GM12864 (cell line): ENCODE measurements at regions not wholly inside any gene's neighbourhood (a gene's known extent, or its start where the extent isn't known, plus 50 kb on each side); places are given as distances from the start of the nearest gene placed in this dataset.

ENCODE experiments used
- DNase-seq: peaks from one replicate; pipeline ENCODE4 v3.0.0-alpha.2; 2011; ENCODE audit warnings: low read depth
- H3K4me3 ChIP-seq: 2 replicates; pipeline ENCODE4 v1.5.1; 2011; ENCODE audit warnings: mild to moderate bottlenecking, low read depth, low read length, control low read depth
- TF ChIP-seq, protein P1 (sequence below): IDR thresholded peaks from 2 replicates; pipeline ENCODE4 v1.5.1; 2011; ENCODE audit warnings: low read depth, mild to moderate bottlenecking, moderate library complexity, low read length, control low read depth, inconsistent platforms; ENCODE audit errors: missing control alignments

DNA sequence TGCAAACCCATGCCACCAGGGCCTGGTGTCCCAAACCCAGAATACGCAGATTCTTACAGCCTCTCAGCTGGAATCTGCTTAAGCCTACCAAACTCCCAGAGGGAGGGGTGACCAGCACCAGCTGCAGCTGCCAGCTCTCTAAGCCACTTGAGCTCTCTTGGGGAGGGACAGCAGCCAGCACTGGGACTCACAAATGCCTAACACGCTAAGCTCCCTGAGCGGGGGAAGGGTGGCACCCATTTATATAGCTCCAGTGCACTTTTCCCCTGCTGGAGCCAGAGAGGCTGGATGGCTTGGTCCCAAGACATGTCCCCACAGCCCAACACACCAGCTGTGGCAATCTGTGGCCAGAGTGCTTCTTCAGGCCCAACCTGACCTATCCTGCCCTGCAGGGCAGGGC, 326.8 kb upstream of the NRG3 start:
- H3K4me3 ChIP-seq = no peak overlapping the region
- DNase-seq = no peak
- TF ChIP-seq, protein P1, sequence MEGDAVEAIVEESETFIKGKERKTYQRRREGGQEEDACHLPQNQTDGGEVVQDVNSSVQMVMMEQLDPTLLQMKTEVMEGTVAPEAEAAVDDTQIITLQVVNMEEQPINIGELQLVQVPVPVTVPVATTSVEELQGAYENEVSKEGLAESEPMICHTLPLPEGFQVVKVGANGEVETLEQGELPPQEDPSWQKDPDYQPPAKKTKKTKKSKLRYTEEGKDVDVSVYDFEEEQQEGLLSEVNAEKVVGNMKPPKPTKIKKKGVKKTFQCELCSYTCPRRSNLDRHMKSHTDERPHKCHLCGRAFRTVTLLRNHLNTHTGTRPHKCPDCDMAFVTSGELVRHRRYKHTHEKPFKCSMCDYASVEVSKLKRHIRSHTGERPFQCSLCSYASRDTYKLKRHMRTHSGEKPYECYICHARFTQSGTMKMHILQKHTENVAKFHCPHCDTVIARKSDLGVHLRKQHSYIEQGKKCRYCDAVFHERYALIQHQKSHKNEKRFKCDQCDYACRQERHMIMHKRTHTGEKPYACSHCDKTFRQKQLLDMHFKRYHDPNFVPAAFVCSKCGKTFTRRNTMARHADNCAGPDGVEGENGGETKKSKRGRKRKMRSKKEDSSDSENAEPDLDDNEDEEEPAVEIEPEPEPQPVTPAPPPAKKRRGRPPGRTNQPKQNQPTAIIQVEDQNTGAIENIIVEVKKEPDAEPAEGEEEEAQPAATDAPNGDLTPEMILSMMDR = no peak

DNA sequence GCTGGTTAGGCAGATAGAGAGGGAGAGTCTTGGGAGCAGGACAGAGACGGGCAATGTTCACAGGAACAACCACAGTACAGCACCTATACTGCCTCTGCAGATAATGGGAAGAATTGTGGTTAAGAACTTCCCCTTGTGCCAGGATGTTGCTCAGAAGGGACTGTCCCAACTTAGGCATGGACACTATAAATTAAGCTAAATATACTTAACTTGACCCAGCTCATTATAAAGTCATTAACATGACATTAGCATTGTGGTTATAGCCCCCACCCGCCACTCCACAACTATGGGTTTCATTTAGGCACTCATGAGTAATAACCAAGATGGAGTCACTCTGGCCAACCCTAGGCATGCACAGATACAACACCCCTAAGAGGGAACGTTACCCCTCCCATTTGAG, 310.9 kb upstream of the NRG3 start:
- DNase-seq = no peak
- H3K4me3 ChIP-seq = no peak overlapping the region

DNA sequence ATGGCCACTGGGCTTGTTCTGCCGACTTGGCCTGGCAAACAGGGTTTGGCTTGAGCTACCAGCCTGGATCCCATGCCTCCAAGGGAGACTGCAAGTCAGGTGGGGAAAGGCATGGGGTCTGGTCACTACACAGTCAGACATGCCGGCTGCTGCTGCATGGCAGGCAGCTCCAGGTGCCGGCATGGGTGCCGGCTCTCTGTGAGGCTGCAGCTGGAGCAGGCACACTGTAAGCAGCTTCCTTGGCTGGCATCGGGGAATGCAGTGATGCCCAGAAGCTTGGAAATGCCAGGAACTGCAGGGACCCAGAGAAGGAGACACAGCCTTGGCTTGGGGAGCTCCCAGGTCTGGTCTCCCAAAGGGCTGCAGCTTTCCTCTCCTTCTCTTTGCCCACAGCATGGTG, 305.5 kb upstream of the NRG3 start:
- TF ChIP-seq, protein P1 = no peak
- H3K4me3 ChIP-seq = no peak overlapping the region
- no peak for DNase-seq

More for the DNA sequence above, 310.9 kb upstream of the NRG3 start:
- TF ChIP-seq, protein P1 = no peak

DNA sequence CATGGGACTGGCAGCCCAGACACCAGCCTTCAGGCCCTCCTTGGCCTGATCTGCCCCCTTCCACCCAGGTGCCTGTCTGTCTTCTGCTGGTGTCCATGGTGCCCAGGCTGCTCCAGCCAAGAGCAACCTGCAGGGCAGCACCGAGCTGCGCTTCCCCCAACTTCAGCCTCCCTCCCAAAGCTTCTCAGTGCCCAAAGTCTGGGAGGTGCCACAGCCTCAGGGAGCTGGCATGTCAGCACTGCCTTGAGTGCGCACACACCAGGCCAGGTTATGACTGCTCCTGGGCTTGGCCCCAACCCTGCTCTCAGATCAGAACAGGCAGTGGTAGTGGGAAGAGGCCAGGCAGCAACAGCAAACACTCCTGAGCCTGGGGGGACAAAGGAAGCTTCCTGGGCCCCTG, 304.6 kb upstream of the NRG3 start:
- DNase-seq = no peak
- no peak overlapping the region for H3K4me3 ChIP-seq
- TF ChIP-seq, protein P1 = no peak

DNA sequence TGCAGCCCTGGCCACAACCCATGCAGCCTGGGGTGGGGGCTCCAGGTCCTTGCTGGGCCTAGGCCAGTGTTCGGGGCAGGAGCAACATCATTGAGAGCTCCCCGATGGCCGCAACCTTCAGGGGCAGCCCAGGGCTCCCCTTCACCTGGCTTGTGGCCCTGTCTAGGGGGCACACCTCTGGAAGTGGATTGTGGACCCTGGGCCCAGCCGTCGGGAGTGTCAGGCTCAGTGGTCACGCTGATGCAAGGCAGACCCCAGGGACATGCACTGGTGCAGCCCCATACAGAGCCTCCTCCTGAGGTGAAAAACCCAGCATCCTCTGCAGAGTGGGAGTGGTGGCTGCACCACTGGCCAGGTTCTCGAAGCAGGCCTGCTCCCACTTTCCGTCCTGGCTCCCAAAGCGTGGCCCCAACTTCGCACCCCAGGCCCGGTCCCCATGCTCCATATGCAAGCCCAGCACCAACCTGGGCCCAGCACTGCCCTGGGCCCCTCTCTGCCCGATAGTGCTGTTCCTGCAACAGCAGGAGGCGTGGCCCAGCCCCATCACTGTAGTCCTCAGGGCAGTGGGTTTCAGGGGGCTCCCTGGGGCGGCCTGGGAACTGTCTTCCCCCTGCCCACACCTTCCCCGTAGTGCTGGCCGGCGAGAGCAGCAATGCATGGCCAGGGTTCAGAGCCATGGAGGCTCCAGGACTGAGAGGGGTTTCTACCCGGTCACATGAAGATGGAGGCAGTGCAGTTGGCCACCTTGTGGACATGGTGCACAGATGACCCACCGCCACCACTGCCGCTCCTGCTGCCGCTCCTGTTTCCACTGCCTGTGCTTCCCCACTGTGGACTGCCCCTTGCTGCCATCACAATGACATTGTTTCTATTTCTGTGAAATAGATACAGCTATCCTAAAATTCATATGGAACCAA, 303.9 kb upstream of the NRG3 start:
- H3K4me3 ChIP-seq = no peak overlapping the region
- TF ChIP-seq, protein P1 = no peak
- no peak for DNase-seq

DNA sequence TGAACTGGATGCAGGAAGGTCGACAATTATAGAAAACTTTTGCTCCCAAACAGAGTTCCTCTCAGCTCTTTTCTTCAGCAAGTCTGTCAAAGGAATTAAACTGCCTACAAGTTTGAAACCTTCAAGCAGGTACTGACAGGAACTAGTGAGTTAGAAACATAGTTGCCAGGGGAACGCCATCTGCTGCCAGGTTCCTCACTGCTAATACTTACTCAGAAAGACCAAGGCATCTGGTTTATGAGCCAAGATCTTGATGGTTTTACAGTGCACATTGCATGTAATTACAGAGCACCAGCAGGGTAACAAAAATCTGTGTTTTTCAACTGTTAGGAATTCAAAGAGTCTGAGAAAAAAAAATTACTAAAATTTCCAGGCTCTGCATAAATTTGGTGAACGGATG, 300.0 kb upstream of the NRG3 start:
- no peak overlapping the region for H3K4me3 ChIP-seq
- TF ChIP-seq, protein P1 = no peak
- no peak for DNase-seq

DNA sequence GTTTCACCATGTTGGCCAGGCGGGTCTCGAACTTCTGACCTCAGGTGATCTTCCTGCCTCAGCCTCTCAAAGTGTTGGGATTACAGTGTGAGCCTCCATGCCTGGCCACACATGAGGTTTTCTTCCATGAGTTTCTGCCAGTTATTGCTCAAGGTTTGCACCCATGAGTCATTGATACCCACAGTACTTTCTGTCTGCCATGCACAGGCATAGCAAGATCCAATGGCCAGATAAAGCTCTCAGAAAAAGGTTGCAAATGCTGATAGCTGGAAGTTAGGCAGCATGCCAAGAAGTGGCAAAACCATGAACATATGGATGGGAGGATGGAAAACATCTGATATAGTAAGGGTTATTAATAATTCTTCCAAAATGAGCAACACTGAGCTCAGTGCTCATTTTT, 298.7 kb upstream of the NRG3 start:
- no peak for DNase-seq
- H3K4me3 ChIP-seq = no peak overlapping the region
- TF ChIP-seq, protein P1 = no peak
